ENCODE measurements at regions not wholly inside any gene's neighbourhood (a gene's known extent, or its start where the extent isn't known, plus 50 kb on each side); places are given as distances from the start of the nearest gene placed in this dataset.

GRCh38 chr5:174589011-174589410, 135.4 kb upstream of the MSX2 start:
- Mint-ChIP-seq H3K4me3 (no peak overlapping the region), H3K36me3 (no peaks in the 10 kb centered on the region), H3K9me3 (peaks cover 2 to 11% (median 7%) of the 10 kb centered on the region in 7 donors), H3K27me3 (ENCODE audit: low read depth in 3 of 3) (peaks cover 6 to 14% (median 13%) of the 10 kb centered on the region in 3 donors), H3K4me1 (no peaks in the 10 kb centered on the region), H3K27ac (no peak overlapping the region)
- peaks cover 0 to 2% of the 10 kb centered on the region in 2 donors for H3K27me3 ChIP-seq (ENCODE audit: control insufficient read depth in 2 of 2, insufficient read depth in 2 of 2, low read length in 2 of 2)
- WGBS (ENCODE audit: insufficient coverage): 94% methylated on average over 7 of the region's 7 CpGs
- no peak overlapping the region for H3K4me2 ChIP-seq (replicated peaks; ENCODE audit: extremely low read depth, low read length, poor library complexity, severe bottlenecking)
- H2AFZ ChIP-seq (ENCODE audit: insufficient read depth, low read depth, low read length, poor library complexity, severe bottlenecking): no peak overlapping the region
- intact Hi-C loops (cut with micrococcal nuclease): no loop called here
- H3K27ac ChIP-seq (ENCODE audit: low read depth in 1 of 2, low read length in 2 of 2): no peak overlapping the region
- no peak overlapping the region for H3K4me3 ChIP-seq (replicated peaks in 1 of 3; ENCODE audit: low read depth in 2 of 3, low read length in 3 of 3)
- no peak for TF ChIP-seq CTCF (IDR thresholded peaks at IDR 0.05)
- no peak overlapping the region for H3K9ac ChIP-seq (ENCODE audit: insufficient read depth, low read length, poor library complexity, severe bottlenecking)
- no peaks in the 10 kb centered on the region for H3K36me3 ChIP-seq (replicated peaks in 1 of 2; ENCODE audit: control insufficient read depth in 1 of 2, insufficient read depth in 2 of 2, low read length in 2 of 2)
- H3K4me1 ChIP-seq (ENCODE audit: control insufficient read depth in 1 of 2, insufficient read depth in 2 of 2, low read length in 2 of 2): no peaks in the 10 kb centered on the region
- no peaks in the 10 kb centered on the region for H3K9me3 ChIP-seq (replicated peaks in 1 of 2; ENCODE audit: control insufficient read depth in 1 of 2, insufficient read depth in 1 of 2, low read length in 2 of 2)
- H4K20me1 ChIP-seq (ENCODE audit: insufficient read depth, low read length): no peaks in the 10 kb centered on the region
- no peak for DNase-seq
- H3K79me2 ChIP-seq (ENCODE audit: insufficient read depth, low read length): no peaks in the 10 kb centered on the region

GRCh38 chr5:174589599-174589998, 134.8 kb upstream of the MSX2 start:
- intact Hi-C loops (cut with micrococcal nuclease): no loop called here
- DNase-seq: no peak
- WGBS (ENCODE audit: insufficient coverage): 70% methylated on average over 6 of the region's 11 CpGs
- Histone ChIP-seq H3K9ac (ENCODE audit: insufficient read depth, low read length, poor library complexity, severe bottlenecking) (no peak overlapping the region), H3K36me3 (replicated peaks in 1 of 2; ENCODE audit: control insufficient read depth in 1 of 2, insufficient read depth in 2 of 2, low read length in 2 of 2) (no peaks in the 10 kb centered on the region), H4K20me1 (ENCODE audit: insufficient read depth, low read length) (no peaks in the 10 kb centered on the region), H3K27ac (ENCODE audit: low read depth in 1 of 2, low read length in 2 of 2) (no peak overlapping the region), H3K4me2 (replicated peaks; ENCODE audit: extremely low read depth, low read length, poor library complexity, severe bottlenecking) (no peak overlapping the region), H3K27me3 (ENCODE audit: control insufficient read depth in 2 of 2, insufficient read depth in 2 of 2, low read length in 2 of 2) (peaks cover 0 to 2% of the 10 kb centered on the region in 2 donors), H3K9me3 (replicated peaks in 1 of 2; ENCODE audit: control insufficient read depth in 1 of 2, insufficient read depth in 1 of 2, low read length in 2 of 2) (no peaks in the 10 kb centered on the region), H3K4me1 (ENCODE audit: control insufficient read depth in 1 of 2, insufficient read depth in 2 of 2, low read length in 2 of 2) (no peaks in the 10 kb centered on the region), H2AFZ (ENCODE audit: insufficient read depth, low read depth, low read length, poor library complexity, severe bottlenecking) (no peak overlapping the region), H3K4me3 (replicated peaks in 1 of 3; ENCODE audit: low read depth in 2 of 3, low read length in 3 of 3) (no peak overlapping the region), H3K79me2 (ENCODE audit: insufficient read depth, low read length) (no peaks in the 10 kb centered on the region)
- TF ChIP-seq CTCF (IDR thresholded peaks at IDR 0.05): no peak
- Mint-ChIP-seq H3K36me3 (no peaks in the 10 kb centered on the region), H3K27me3 (ENCODE audit: low read depth in 3 of 3) (peaks cover 6 to 14% (median 11%) of the 10 kb centered on the region in 3 donors), H3K4me3 (no peak overlapping the region), H3K9me3 (peaks cover 2 to 11% (median 7%) of the 10 kb centered on the region in 7 donors), H3K27ac (no peak overlapping the region), H3K4me1 (no peaks in the 10 kb centered on the region)

Measured in CD14-positive monocyte (primary cell).